OCI-LY1 (cell line): ENCODE measurements at regions not wholly inside any gene's neighbourhood (a gene's known extent, or its start where the extent isn't known, plus 50 kb on each side); places are given as distances from the start of the nearest gene placed in this dataset.

Experiments used
- H2AFZ ChIP-seq: fragments of 200-600 bp; sonication (generic), shearing (Covaris generic); 2 replicates; pipeline ENCODE4 v1.6.0; 2014; ENCODE audit warnings: antibody characterized with exemption, mild to moderate bottlenecking, low read length
- H3F3A ChIP-seq: fragments of 200-600 bp; sonication (generic), shearing (Covaris generic); 2 replicates; pipeline ENCODE4 v1.6.0; 2014; ENCODE audit warnings: mild to moderate bottlenecking, antibody characterized with exemption, low read length, moderate library complexity; ENCODE audit not compliant: insufficient read depth
- H3K27ac ChIP-seq: fragments of 200-600 bp; sonication (generic); 2 replicates; pipeline ENCODE4 v1.5.1; 2014; ENCODE audit warnings: low read length, mixed run types, mild to moderate bottlenecking, low read depth; ENCODE audit not compliant: poor library complexity, severe bottlenecking
- H3K27me3 ChIP-seq: fragments of 200-600 bp; sonication (generic); 2 replicates; pipeline ENCODE4 v1.6.0; 2014; ENCODE audit warnings: antibody characterized with exemption, mild to moderate bottlenecking, low read length, moderate library complexity; ENCODE audit not compliant: insufficient read depth
- H3K36me3 ChIP-seq: fragments of 200-600 bp; sonication (generic); 2 replicates; pipeline ENCODE4 v1.6.1; 2014; ENCODE audit warnings: mild to moderate bottlenecking, antibody characterized with exemption, low read length, moderate library complexity, mixed read lengths; ENCODE audit not compliant: insufficient read depth
- H3K4me1 ChIP-seq: fragments of 200-600 bp; sonication (generic); 2 replicates; pipeline ENCODE4 v1.5.1; 2014; ENCODE audit warnings: mild to moderate bottlenecking, low read length, moderate library complexity; ENCODE audit not compliant: insufficient read depth, severe bottlenecking
- H3K4me2 ChIP-seq: fragments of 200-600 bp; sonication (generic), shearing (Covaris generic); 2 replicates; pipeline ENCODE4 v1.6.1; 2014; ENCODE audit warnings: low read length
- H3K4me3 ChIP-seq: fragments of 200-600 bp; sonication (generic); 2 replicates; pipeline ENCODE4 v1.5.1; 2014; ENCODE audit warnings: low read length, low read depth, mild to moderate bottlenecking, mixed read lengths; ENCODE audit not compliant: poor library complexity, severe bottlenecking
- H3K79me2 ChIP-seq: fragments of 200-600 bp; shearing (Covaris generic); 2 replicates; pipeline ENCODE4 v1.6.1; 2016; ENCODE audit warnings: mixed run types, low read length, mixed read lengths; ENCODE audit not compliant: insufficient read depth
- H3K9ac ChIP-seq: fragments of 200-600 bp; sonication (generic), shearing (Covaris generic); 2 replicates; pipeline ENCODE4 v1.6.1; 2014; ENCODE audit warnings: mild to moderate bottlenecking, low read length, mixed read lengths
- H3K9me2 ChIP-seq: fragments of 200-600 bp; sonication (generic), shearing (Covaris generic); 2 replicates; pipeline ENCODE4 v1.6.1; 2014; ENCODE audit warnings: low read depth, mild to moderate bottlenecking, low read length, mixed read lengths
- H3K9me3 ChIP-seq: fragments of 200-600 bp; shearing (Covaris generic); 2 replicates; pipeline ENCODE4 v1.6.1; 2014; ENCODE audit warnings: low read length, mixed read lengths
- H4K20me1 ChIP-seq: fragments of 200-600 bp; sonication (generic), shearing (Covaris generic); 2 replicates; pipeline ENCODE4 v1.6.0; 2016; ENCODE audit warnings: mild to moderate bottlenecking, low read length; ENCODE audit not compliant: insufficient read depth
- CTCF ChIP-seq: fragments of 200-600 bp; sonication (generic), shearing (Covaris generic); IDR thresholded peaks from 2 replicates; pipeline ENCODE4 v1.5.1; 2017; ENCODE audit warnings: mild to moderate bottlenecking, antibody characterized with exemption, low read length, moderate library complexity, mixed read lengths
- EZH2 ChIP-seq: fragments of 200-600 bp; sonication (generic), shearing (Covaris generic); IDR thresholded peaks from 2 replicates; pipeline ENCODE4 v1.8.0; 2017; ENCODE audit warnings: borderline replicate concordance, mixed run types, mild to moderate bottlenecking, antibody characterized with exemption, low read length, moderate library complexity, mixed read lengths

- H3K4me2 ChIP-seq, result no peak overlapping the region
- H3F3A ChIP-seq, result no peaks in the 10 kb centered on the region
- no peaks in the 10 kb centered on the region for H3K4me1 ChIP-seq
- H3K79me2 ChIP-seq, result no peaks in the 10 kb centered on the region
- no peak overlapping the region for H2AFZ ChIP-seq
- no peak overlapping the region for H3K4me3 ChIP-seq
- no peak overlapping the region for H3K9ac ChIP-seq
- H3K9me2 ChIP-seq, result no peaks in the 10 kb centered on the region
- no peak overlapping the region for H3K27ac ChIP-seq
- H3K36me3 ChIP-seq, result no peaks in the 10 kb centered on the region
- H3K27me3 ChIP-seq, result no peaks in the 10 kb centered on the region
- TF ChIP-seq CTCF, result no peak
- no peak for TF ChIP-seq EZH2
- no peaks in the 10 kb centered on the region for H4K20me1 ChIP-seq
- H3K9me3 ChIP-seq, result no peaks in the 10 kb centered on the region
These were observed 149.7 kb upstream of the SGK1 start for GRCh38 chr6:134467620-134468019.

GRCh38 chr6:134466771-134467525 is 149.0 kb upstream of the SGK1 start:
- TF ChIP-seq EZH2 (no peak), CTCF (no peak)
- no peak overlapping the region for H3K4me2 ChIP-seq
- no peak overlapping the region for H3K4me3 ChIP-seq
- H3K27me3 ChIP-seq, result no peaks in the 10 kb centered on the region
- H3K27ac ChIP-seq, result no peak overlapping the region
- no peaks in the 10 kb centered on the region for H3K79me2 ChIP-seq
- no peaks in the 10 kb centered on the region for H3K9me2 ChIP-seq
- H3K36me3 ChIP-seq, result no peaks in the 10 kb centered on the region
- no peaks in the 10 kb centered on the region for H4K20me1 ChIP-seq
- H2AFZ ChIP-seq, result no peak overlapping the region
- H3K4me1 ChIP-seq, result no peaks in the 10 kb centered on the region
- no peaks in the 10 kb centered on the region for H3F3A ChIP-seq
- no peaks in the 10 kb centered on the region for H3K9me3 ChIP-seq
- H3K9ac ChIP-seq, result no peak overlapping the region

- no peaks in the 10 kb centered on the region for H3K27me3 ChIP-seq
- H3K4me1 ChIP-seq, result no peaks in the 10 kb centered on the region
- H3K9ac ChIP-seq, result no peak overlapping the region
- no peaks in the 10 kb centered on the region for H3F3A ChIP-seq
- H3K36me3 ChIP-seq, result no peaks in the 10 kb centered on the region
- TF ChIP-seq EZH2 (no peak), CTCF (no peak)
- H3K9me3 ChIP-seq, result no peaks in the 10 kb centered on the region
- no peaks in the 10 kb centered on the region for H3K79me2 ChIP-seq
- no peaks in the 10 kb centered on the region for H4K20me1 ChIP-seq
- no peak overlapping the region for H3K27ac ChIP-seq
- no peak overlapping the region for H3K4me3 ChIP-seq
- no peak overlapping the region for H2AFZ ChIP-seq
- no peak overlapping the region for H3K4me2 ChIP-seq
- no peaks in the 10 kb centered on the region for H3K9me2 ChIP-seq
These were observed 146.9 kb upstream of the SGK1 start for GRCh38 chr6:134464690-134465411.
